Osteocyte (in vitro differentiated cells): ENCODE measurements at regions not wholly inside any gene's neighbourhood (a gene's known extent, or its start where the extent isn't known, plus 50 kb on each side); places are given as distances from the start of the nearest gene placed in this dataset.

Experiments
- DNase-seq: peaks from one replicate; pipeline ENCODE4 v3.0.0; 2021; ENCODE audit warnings: mixed read lengths; ENCODE audit not compliant: unreplicated experiment; ENCODE audit errors: extremely low spot score
- H3K27ac Mint-ChIP-seq: one replicate; pipeline ENCODE4 v1.8.0; 2021; ENCODE audit warnings: mild to moderate bottlenecking, mixed read lengths; ENCODE audit not compliant: unreplicated experiment
- H3K27me3 Mint-ChIP-seq: one replicate; pipeline ENCODE4 v1.8.0; 2021; ENCODE audit warnings: mixed read lengths; ENCODE audit not compliant: unreplicated experiment
- H3K36me3 Mint-ChIP-seq: one replicate; pipeline ENCODE4 v1.8.0; 2021; ENCODE audit warnings: mixed read lengths; ENCODE audit not compliant: unreplicated experiment
- H3K4me1 Mint-ChIP-seq: one replicate; pipeline ENCODE4 v1.8.0; 2021; ENCODE audit warnings: mixed read lengths; ENCODE audit not compliant: unreplicated experiment
- H3K4me3 Mint-ChIP-seq: one replicate; pipeline ENCODE4 v1.8.0; 2021; ENCODE audit warnings: mild to moderate bottlenecking, moderate library complexity, mixed read lengths; ENCODE audit not compliant: unreplicated experiment
- H3K9me3 Mint-ChIP-seq: one replicate; pipeline ENCODE4 v1.8.0; 2021; ENCODE audit warnings: mixed read lengths; ENCODE audit not compliant: unreplicated experiment
- CTCF ChIP-seq: fragments of 200-600 bp; sonication (generic); IDR thresholded peaks from 2 replicates; pipeline ENCODE4 v1.5.0; 2021; ENCODE audit warnings: antibody characterized with exemption, mild to moderate bottlenecking, moderate library complexity

- Mint-ChIP-seq H3K4me3 (no peak overlapping the region), H3K27ac (no peak overlapping the region), H3K4me1 (peaks cover 26% of the 10 kb centered on the region), H3K27me3 (peaks cover 12% of the 10 kb centered on the region), H3K9me3 (no peaks in the 10 kb centered on the region), H3K36me3 (no peaks in the 10 kb centered on the region)
- TF ChIP-seq CTCF = no peak
- DNase-seq = peak; percentile 54
Observed at GRCh38 chr11:134915212-134915611, 503.2 kb upstream of the B3GAT1 start.

GRCh38 chr11:134913999-134914590 is 502.1 kb upstream of the B3GAT1 start:
- no peak for TF ChIP-seq CTCF
- no peaks in the 10 kb centered on the region for H3K36me3 Mint-ChIP-seq
- H3K27me3 Mint-ChIP-seq = peaks cover 14% of the 10 kb centered on the region
- H3K27ac Mint-ChIP-seq = no peak overlapping the region
- H3K4me1 Mint-ChIP-seq = peaks cover 26% of the 10 kb centered on the region
- H3K4me3 Mint-ChIP-seq = no peak overlapping the region
- no peaks in the 10 kb centered on the region for H3K9me3 Mint-ChIP-seq
- peak; percentile 81 for DNase-seq

GRCh38 chr11:134913391-134913790 is 501.3 kb upstream of the B3GAT1 start:
- no peaks in the 10 kb centered on the region for H3K36me3 Mint-ChIP-seq
- H3K27ac Mint-ChIP-seq = no peak overlapping the region
- TF ChIP-seq CTCF = no peak
- DNase-seq = peak; percentile 70
- H3K27me3 Mint-ChIP-seq = peaks cover 18% of the 10 kb centered on the region
- no peak overlapping the region for H3K4me3 Mint-ChIP-seq
- no peaks in the 10 kb centered on the region for H3K9me3 Mint-ChIP-seq
- peaks cover 26% of the 10 kb centered on the region for H3K4me1 Mint-ChIP-seq

GRCh38 chr11:134911514-134912180 is 499.6 kb upstream of the B3GAT1 start:
- H3K9me3 Mint-ChIP-seq = no peaks in the 10 kb centered on the region
- TF ChIP-seq CTCF = no peak

GRCh38 chr11:134908583-134908982 is 496.5 kb upstream of the B3GAT1 start:
- Mint-ChIP-seq H3K9me3 (no peaks in the 10 kb centered on the region), H3K36me3 (no peaks in the 10 kb centered on the region), H3K27me3 (peaks cover 25% of the 10 kb centered on the region), H3K27ac (no peak overlapping the region), H3K4me1 (peaks cover 3% of the 10 kb centered on the region), H3K4me3 (no peak overlapping the region)
- no peak for DNase-seq
- TF ChIP-seq CTCF = no peak

More at GRCh38 chr11:134911514-134912180, 499.6 kb upstream of the B3GAT1 start:
- DNase-seq = peak; percentile 42
- Mint-ChIP-seq H3K36me3 (no peaks in the 10 kb centered on the region), H3K27me3 (peaks cover 19% of the 10 kb centered on the region), H3K4me3 (no peak overlapping the region), H3K27ac (no peak overlapping the region), H3K4me1 (peaks cover 18% of the 10 kb centered on the region)
